ENCODE measurements at regions not wholly inside any gene's neighbourhood (a gene's known extent, or its start where the extent isn't known, plus 50 kb on each side); places are given as distances from the start of the nearest gene placed in this dataset.

DNA sequence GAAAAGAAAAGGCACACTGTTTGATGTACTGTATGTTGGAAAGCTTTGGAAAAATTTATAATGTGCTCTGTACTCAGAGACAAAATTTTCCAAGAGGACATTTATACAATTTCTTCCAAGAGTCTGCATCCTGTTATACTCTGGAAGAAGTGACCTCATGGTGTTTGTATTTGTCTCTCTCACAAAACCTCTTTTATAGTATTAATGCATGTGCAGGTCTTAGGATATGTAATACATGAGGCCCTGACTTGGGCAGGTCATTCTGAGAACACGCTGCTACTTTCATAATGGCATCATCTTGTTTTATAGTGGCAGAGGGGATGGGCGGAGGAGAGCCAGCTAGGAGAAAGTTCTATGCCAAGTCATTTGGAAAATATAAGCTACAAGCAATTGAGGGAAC lies 72.0 kb upstream of the P3H2 start:
- peaks cover 9% of the 10 kb centered on the region for H3K4me1 Mint-ChIP-seq
- DNase-seq = no peak
- no peak overlapping the region for H3K4me3 Mint-ChIP-seq
- H3K27me3 Mint-ChIP-seq (ENCODE audit: low read depth, poor library complexity) = no peaks in the 10 kb centered on the region
- H3K27ac Mint-ChIP-seq = no peak overlapping the region
- TF ChIP-seq CTCF (IDR thresholded peaks at IDR 0.05) = no peak
- H3K36me3 Mint-ChIP-seq (ENCODE audit: low read depth) = no peaks in the 10 kb centered on the region
- H3K9me3 Mint-ChIP-seq = no peaks in the 10 kb centered on the region

GRCh38 chr3:190192087-190192486 lies 71.4 kb upstream of the P3H2 start:
- peaks cover 4% of the 10 kb centered on the region for H3K4me1 Mint-ChIP-seq
- no peak for DNase-seq
- no peaks in the 10 kb centered on the region for H3K9me3 Mint-ChIP-seq
- no peaks in the 10 kb centered on the region for H3K36me3 Mint-ChIP-seq (ENCODE audit: low read depth)
- H3K4me3 Mint-ChIP-seq = no peak overlapping the region
- H3K27me3 Mint-ChIP-seq (ENCODE audit: low read depth, poor library complexity) = no peaks in the 10 kb centered on the region
- no peak for TF ChIP-seq CTCF (IDR thresholded peaks at IDR 0.05)
- no peak overlapping the region for H3K27ac Mint-ChIP-seq

GRCh38 chr3:190188197-190188596 lies 67.5 kb upstream of the P3H2 start:
- no peak for DNase-seq
- no peak for TF ChIP-seq CTCF (IDR thresholded peaks at IDR 0.05)
- H3K36me3 Mint-ChIP-seq (ENCODE audit: low read depth) = no peaks in the 10 kb centered on the region
- H3K9me3 Mint-ChIP-seq = no peaks in the 10 kb centered on the region
- H3K4me3 Mint-ChIP-seq = no peak overlapping the region
- H3K27ac Mint-ChIP-seq = no peak overlapping the region
- no peaks in the 10 kb centered on the region for H3K27me3 Mint-ChIP-seq (ENCODE audit: low read depth, poor library complexity)
- H3K4me1 Mint-ChIP-seq = peaks cover 12% of the 10 kb centered on the region

DNA sequence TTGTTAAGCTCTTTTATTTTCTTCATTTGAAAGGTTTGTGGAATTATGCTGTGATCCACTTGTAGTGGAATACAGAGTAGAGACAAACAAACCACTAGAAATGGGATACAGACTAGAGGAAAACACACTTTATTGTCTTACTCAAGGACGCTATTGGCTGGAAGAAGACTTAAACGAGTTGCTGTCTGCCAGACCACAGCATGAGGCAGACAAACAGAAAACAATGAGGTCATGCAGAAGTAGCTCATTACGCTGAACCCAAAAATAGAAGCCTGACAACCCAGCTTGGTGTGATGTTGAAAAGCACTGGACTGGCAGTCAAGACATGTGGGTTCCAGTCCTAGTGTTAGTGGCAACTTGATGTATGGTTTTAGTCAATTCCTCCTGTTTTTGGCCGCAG lies 62.4 kb upstream of the P3H2 start:
- TF ChIP-seq CTCF (IDR thresholded peaks at IDR 0.05) = no peak
- Mint-ChIP-seq H3K9me3 (no peaks in the 10 kb centered on the region), H3K4me1 (peaks cover 19% of the 10 kb centered on the region), H3K27ac (peak overlapping the region; percentile 85), H3K36me3 (ENCODE audit: low read depth) (no peaks in the 10 kb centered on the region), H3K27me3 (ENCODE audit: low read depth, poor library complexity) (no peaks in the 10 kb centered on the region), H3K4me3 (no peak overlapping the region)
- DNase-seq = no peak

DNA sequence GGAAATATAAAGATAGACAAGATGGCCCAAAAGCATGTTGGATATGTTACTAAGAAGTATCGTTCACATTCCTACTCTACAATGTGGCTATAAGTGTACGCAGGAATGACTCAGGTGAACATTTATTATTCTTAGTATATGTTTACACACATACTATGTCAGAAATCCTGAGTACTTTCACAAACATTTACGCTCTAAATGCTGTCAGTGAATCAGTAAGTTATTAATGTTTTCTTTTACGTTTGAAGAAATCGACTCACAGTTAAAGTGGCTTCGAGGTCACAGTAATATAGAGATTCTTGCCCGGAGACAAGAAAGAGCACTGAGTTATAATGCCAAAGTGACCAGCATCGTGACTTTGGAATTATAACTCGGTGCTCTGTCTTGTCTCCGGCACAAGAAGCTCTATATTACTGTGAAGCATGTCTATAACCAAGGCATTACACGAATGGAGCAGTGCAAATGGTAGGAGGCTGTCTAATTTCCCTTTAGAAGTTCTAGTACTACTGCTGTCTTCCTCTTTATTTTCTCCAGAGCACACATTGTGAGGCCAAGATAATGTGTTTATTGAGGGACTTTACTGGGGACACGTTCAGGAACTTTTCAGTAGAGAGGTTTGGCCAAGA lies 61.8 kb upstream of the P3H2 start:
- Mint-ChIP-seq H3K4me3 (no peak overlapping the region), H3K4me1 (peaks cover 19% of the 10 kb centered on the region), H3K9me3 (peaks cover 2% of the 10 kb centered on the region), H3K27ac (peak overlapping the region; percentile 85), H3K36me3 (ENCODE audit: low read depth) (no peaks in the 10 kb centered on the region), H3K27me3 (ENCODE audit: low read depth, poor library complexity) (no peaks in the 10 kb centered on the region)
- TF ChIP-seq CTCF (IDR thresholded peaks at IDR 0.05) = no peak
- no peak for DNase-seq

DNA sequence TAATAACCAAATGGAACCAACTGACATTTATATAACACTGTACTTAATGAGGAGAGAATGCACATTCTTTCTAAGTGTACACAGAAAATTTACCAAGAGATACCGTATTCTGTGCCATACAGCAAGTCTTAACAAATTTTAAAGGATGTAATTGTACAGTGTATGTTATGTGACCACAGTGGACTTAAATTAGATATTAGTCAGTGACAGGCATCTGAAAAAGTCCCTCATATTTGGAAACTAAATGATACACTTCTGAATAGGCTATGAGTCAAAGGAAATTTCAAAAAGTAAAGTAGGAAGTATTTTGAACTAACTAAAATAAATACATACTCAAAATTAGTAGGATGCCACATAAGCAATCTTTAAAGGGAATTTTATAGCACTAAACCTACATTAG lies 59.6 kb upstream of the P3H2 start:
- Mint-ChIP-seq H3K36me3 (ENCODE audit: low read depth) (peaks cover 6% of the 10 kb centered on the region), H3K4me1 (peaks cover 14% of the 10 kb centered on the region), H3K27ac (no peak overlapping the region), H3K9me3 (peaks cover 13% of the 10 kb centered on the region), H3K27me3 (ENCODE audit: low read depth, poor library complexity) (no peaks in the 10 kb centered on the region), H3K4me3 (no peak overlapping the region)
- TF ChIP-seq CTCF (IDR thresholded peaks at IDR 0.05) = no peak
- no peak for DNase-seq

Measured in nephron progenitor cell (in vitro differentiated cells).